SK-N-SH treated with all-trans-retinoic acid at 6 μM for 48 hours (cell line): ENCODE measurements at regions not wholly inside any gene's neighbourhood (a gene's known extent, or its start where the extent isn't known, plus 50 kb on each side); places are given as distances from the start of the nearest gene placed in this dataset.

Experiments
- ATAC-seq: fragments of 200-7000 bp; cut with Tn5 transposase; 3 replicates; pipeline ENCODE4 v1.9.1; 2020; ENCODE audit warnings: mild to moderate bottlenecking, moderate library complexity
- ARNTL ChIP-seq: fragments of 450-650 bp; formaldehyde crosslinking; IDR thresholded peaks from 2 replicates; pipeline ENCODE4 v1.5.0; 2020; ENCODE audit warnings: low read depth, mild to moderate bottlenecking, moderate library complexity, borderline replicate concordance
- BACH2 ChIP-seq: fragments of 250-450 bp; sonication (Bioruptor Pico); IDR thresholded peaks from 2 replicates; pipeline ENCODE4 v1.9.0; 2021; ENCODE audit warnings: mild to moderate bottlenecking, borderline replicate concordance
- CREB5 ChIP-seq: fragments of 250-450 bp; sonication (Bioruptor Pico); IDR thresholded peaks from 2 replicates; pipeline ENCODE4 v1.5.1; 2020; ENCODE audit warnings: low read depth, mild to moderate bottlenecking, moderate library complexity
- CSDC2 ChIP-seq: fragments of 250-450 bp; sonication (Bioruptor Pico); IDR thresholded peaks from 2 replicates; pipeline ENCODE4 v1.5.0; 2020; ENCODE audit warnings: mild to moderate bottlenecking, moderate library complexity
- ESRRG ChIP-seq: fragments of 250-450 bp; sonication (Bioruptor Pico); IDR thresholded peaks from 2 replicates; pipeline ENCODE4 v1.6.1; 2021; ENCODE audit warnings: mild to moderate bottlenecking
- GLIS3 ChIP-seq: fragments of 250-450 bp; sonication (Bioruptor Pico); IDR thresholded peaks from 2 replicates; pipeline ENCODE4 v1.5.0; 2020; ENCODE audit warnings: mild to moderate bottlenecking, moderate library complexity
- OSR1 ChIP-seq: fragments of 250-450 bp; sonication (Bioruptor Pico); IDR thresholded peaks from 2 replicates; pipeline ENCODE4 v1.8.0; 2022; ENCODE audit warnings: moderate library complexity, mild to moderate bottlenecking, inconsistent platforms
- POU6F1 ChIP-seq: fragments of 250-450 bp; sonication (Bioruptor Pico); IDR thresholded peaks from 2 replicates; pipeline ENCODE4 v1.8.0; 2021; ENCODE audit warnings: low read depth, mild to moderate bottlenecking, moderate library complexity, borderline replicate concordance
- PPARA ChIP-seq: fragments of 250-450 bp; sonication (Bioruptor Pico); IDR thresholded peaks from 2 replicates; pipeline ENCODE4 v1.5.0; 2020; ENCODE audit warnings: mild to moderate bottlenecking, borderline replicate concordance
- RARB ChIP-seq: fragments of 250-450 bp; sonication (Bioruptor Pico); IDR thresholded peaks from 2 replicates; pipeline ENCODE4 v1.8.0; 2021; ENCODE audit warnings: mild to moderate bottlenecking, moderate library complexity
- TCF4 ChIP-seq: fragments of 250-450 bp; sonication (Bioruptor Pico); IDR thresholded peaks from 2 replicates; pipeline ENCODE4 v1.8.0; 2021; ENCODE audit warnings: mild to moderate bottlenecking, moderate library complexity, borderline replicate concordance
- TOX ChIP-seq: fragments of 250-450 bp; sonication (Bioruptor Pico); IDR thresholded peaks from 2 replicates; pipeline ENCODE4 v1.8.0; 2021; ENCODE audit warnings: mild to moderate bottlenecking, moderate library complexity, borderline replicate concordance
- TSHZ2 ChIP-seq: fragments of 250-450 bp; sonication (Bioruptor Pico); IDR thresholded peaks from 2 replicates; pipeline ENCODE4 v1.5.0; 2020; ENCODE audit warnings: mild to moderate bottlenecking, moderate library complexity
- ZC3H10 ChIP-seq: fragments of 250-450 bp; sonication (Bioruptor Pico); IDR thresholded peaks from 2 replicates; pipeline ENCODE4 v1.5.1; 2021; ENCODE audit warnings: mild to moderate bottlenecking, moderate library complexity
- ZFP3 ChIP-seq: fragments of 250-450 bp; sonication (Bioruptor Pico); IDR thresholded peaks from 2 replicates; pipeline ENCODE4 v1.5.0; 2020; ENCODE audit warnings: mild to moderate bottlenecking, moderate library complexity
- ZFP30 ChIP-seq: fragments of 450-650 bp; formaldehyde crosslinking; IDR thresholded peaks from 2 replicates; pipeline ENCODE4 v1.5.0; 2022; ENCODE audit warnings: mild to moderate bottlenecking, moderate library complexity
- ZNF565 ChIP-seq: fragments of 450-650 bp; formaldehyde crosslinking; conservative IDR thresholded peaks from 2 replicates; pipeline ENCODE4 v1.5.0; 2020; ENCODE audit warnings: low read depth, mild to moderate bottlenecking, moderate library complexity
- ZNF70 ChIP-seq: fragments of 450-650 bp; formaldehyde crosslinking; IDR thresholded peaks from 2 replicates; pipeline ENCODE4 v1.5.0; 2020; ENCODE audit warnings: mild to moderate bottlenecking, moderate library complexity
- ZNF8 ChIP-seq: fragments of 450-650 bp; formaldehyde crosslinking; IDR thresholded peaks from 2 replicates; pipeline ENCODE4 v1.5.0; 2020; ENCODE audit warnings: mild to moderate bottlenecking, moderate library complexity
- TF ChIP-seq, protein P1 (sequence below): fragments of 250-450 bp; sonication (Bioruptor Pico); IDR thresholded peaks from 2 replicates; pipeline ENCODE4 v1.8.0; 2020; ENCODE audit warnings: mild to moderate bottlenecking, moderate library complexity, borderline replicate concordance
- TF ChIP-seq, protein P2 (sequence below): fragments of 250-450 bp; sonication (Bioruptor Pico); IDR thresholded peaks from 2 replicates; pipeline ENCODE4 v1.5.1; 2021; ENCODE audit warnings: mild to moderate bottlenecking, moderate library complexity

GRCh38 chr18:10068766-10069567 lies 155.2 kb downstream of the VAPA start:
- ATAC-seq = no peak
- TF ChIP-seq PPARA (CRISPR knock-in tag) (no peak), TCF4 (CRISPR knock-in tag) (no peak), ZC3H10 (no peak), GLIS3 (CRISPR knock-in tag) (no peak), CSDC2 (no peak), TSHZ2 (CRISPR knock-in tag) (no peak), RARB (CRISPR knock-in tag) (no peak), OSR1 (no peak), CREB5 (CRISPR knock-in tag) (no peak), BACH2 (no peak), ARNTL (CRISPR knock-in tag) (no peak), ZFP3 (CRISPR knock-in tag) (no peak), ZNF565 (no peak), TOX (CRISPR knock-in tag) (no peak), ZFP30 (CRISPR knock-in tag) (no peak), ESRRG (no peak), ZNF70 (no peak)
- TF ChIP-seq, protein P1, sequence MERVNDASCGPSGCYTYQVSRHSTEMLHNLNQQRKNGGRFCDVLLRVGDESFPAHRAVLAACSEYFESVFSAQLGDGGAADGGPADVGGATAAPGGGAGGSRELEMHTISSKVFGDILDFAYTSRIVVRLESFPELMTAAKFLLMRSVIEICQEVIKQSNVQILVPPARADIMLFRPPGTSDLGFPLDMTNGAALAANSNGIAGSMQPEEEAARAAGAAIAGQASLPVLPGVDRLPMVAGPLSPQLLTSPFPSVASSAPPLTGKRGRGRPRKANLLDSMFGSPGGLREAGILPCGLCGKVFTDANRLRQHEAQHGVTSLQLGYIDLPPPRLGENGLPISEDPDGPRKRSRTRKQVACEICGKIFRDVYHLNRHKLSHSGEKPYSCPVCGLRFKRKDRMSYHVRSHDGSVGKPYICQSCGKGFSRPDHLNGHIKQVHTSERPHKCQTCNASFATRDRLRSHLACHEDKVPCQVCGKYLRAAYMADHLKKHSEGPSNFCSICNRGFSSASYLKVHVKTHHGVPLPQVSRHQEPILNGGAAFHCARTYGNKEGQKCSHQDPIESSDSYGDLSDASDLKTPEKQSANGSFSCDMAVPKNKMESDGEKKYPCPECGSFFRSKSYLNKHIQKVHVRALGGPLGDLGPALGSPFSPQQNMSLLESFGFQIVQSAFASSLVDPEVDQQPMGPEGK (CRISPR knock-in tag) = no peak
- TF ChIP-seq, protein P2, sequence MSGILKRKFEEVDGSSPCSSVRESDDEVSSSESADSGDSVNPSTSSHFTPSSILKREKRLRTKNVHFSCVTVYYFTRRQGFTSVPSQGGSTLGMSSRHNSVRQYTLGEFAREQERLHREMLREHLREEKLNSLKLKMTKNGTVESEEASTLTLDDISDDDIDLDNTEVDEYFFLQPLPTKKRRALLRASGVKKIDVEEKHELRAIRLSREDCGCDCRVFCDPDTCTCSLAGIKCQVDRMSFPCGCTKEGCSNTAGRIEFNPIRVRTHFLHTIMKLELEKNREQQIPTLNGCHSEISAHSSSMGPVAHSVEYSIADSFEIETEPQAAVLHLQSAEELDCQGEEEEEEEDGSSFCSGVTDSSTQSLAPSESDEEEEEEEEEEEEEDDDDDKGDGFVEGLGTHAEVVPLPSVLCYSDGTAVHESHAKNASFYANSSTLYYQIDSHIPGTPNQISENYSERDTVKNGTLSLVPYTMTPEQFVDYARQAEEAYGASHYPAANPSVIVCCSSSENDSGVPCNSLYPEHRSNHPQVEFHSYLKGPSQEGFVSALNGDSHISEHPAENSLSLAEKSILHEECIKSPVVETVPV (CRISPR knock-in tag) = no peak
- TF ChIP-seq, all 23 proteins: peak for 0

- TF ChIP-seq CREB5 (CRISPR knock-in tag) (no peak), TOX (CRISPR knock-in tag) (no peak), PPARA (CRISPR knock-in tag) (no peak), ZFP3 (CRISPR knock-in tag) (no peak), ZNF565 (no peak), ARNTL (CRISPR knock-in tag) (no peak), ZNF8 (CRISPR knock-in tag) (no peak), POU6F1 (no peak), TSHZ2 (CRISPR knock-in tag) (no peak), BACH2 (no peak), ZNF70 (no peak), TCF4 (CRISPR knock-in tag) (no peak), ESRRG (no peak)
- TF ChIP-seq, protein P1 (CRISPR knock-in tag) = no peak
- no peak for ATAC-seq
Observed at GRCh38 chr18:10070561-10071000, 156.8 kb downstream of the VAPA start.
